Activated naive CD8-positive, alpha-beta T cell treated with anti-CD3 and anti-CD28 coated beads, Interleukin-2, amount 50 U/mL, for 16 hours (primary cell): ENCODE measurements at regions not wholly inside any gene's neighbourhood (a gene's known extent, or its start where the extent isn't known, plus 50 kb on each side); places are given as distances from the start of the nearest gene placed in this dataset.
"Not testable (repeated sequence)": the region's sequence is repeated elsewhere in the genome, so short reads cannot be mapped to it uniquely, and the experiment has no call there.

Experiments used
- DNase-seq: peaks from one replicate; pipeline ENCODE4 v3.0.0-alpha.2; 2020; ENCODE audit warnings: low read depth, low spot score

DNA sequence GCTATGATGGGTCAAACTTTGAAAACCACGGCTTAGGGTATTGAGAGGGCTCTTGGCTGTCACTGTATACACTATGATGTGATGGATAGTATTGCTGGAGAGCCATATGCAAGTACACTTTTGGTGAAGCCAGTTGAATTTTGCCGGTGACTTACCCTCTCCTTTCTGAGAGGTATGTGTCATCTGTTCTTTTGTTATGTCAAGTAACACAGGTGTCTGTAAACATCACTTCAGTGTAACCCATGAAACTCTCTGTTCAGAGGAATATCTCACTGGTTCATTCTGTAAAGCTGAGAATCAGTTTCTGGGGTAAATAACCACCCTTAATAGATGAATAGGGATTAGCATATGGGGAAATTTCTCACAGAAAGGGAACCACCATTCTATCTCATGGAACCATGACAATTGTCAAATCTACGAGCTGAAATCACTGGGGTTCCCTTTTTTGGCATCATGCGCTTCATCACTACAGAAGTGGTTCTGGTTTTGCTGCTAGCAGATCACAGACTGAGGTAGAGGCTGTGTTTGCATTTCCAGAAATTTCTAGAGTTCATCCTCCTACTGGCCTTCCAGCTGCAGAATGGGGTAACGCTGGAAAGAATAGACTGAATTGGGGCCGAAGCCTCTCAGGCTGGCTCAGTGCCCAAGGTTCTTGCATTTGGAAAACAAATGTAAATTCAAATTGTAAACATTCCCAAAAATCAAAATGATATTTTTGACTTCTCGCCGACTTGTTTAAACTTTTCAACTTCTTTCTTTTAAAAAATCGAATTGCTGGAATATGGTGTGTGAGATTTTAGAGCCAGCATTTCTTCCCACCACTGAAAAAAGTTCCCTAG, 83.3 kb upstream of the CREB5 start:
- no peak for DNase-seq

GRCh38 chr7:28329661-28330363, 82.5 kb upstream of the CREB5 start:
- DNase-seq: no peak

- no peak for DNase-seq
Measured at GRCh38 chr7:28330384-28331070, 81.8 kb upstream of the CREB5 start.

DNA sequence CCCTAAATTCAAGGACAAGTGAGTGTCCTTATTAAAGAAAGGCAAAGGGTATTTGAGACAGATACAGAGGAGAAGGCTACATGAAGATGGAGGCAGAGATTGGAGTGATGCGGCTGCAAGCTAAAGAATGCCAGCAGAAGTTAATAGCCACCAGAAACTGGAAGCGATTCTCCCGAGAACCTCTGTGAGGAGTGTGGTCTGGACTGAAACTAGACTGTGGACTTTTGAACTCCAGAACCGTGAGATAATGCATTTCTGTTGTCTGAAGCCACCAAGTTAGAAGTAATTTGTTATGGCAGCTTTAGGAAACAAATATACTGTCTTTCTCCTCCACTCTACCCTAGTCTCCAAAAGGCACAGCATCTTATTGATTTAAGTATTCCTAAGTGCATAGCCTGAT, 80.3 kb upstream of the CREB5 start:
- no peak for DNase-seq

GRCh38 chr7:28333548-28333947, 78.8 kb upstream of the CREB5 start:
- DNase-seq: not testable (repeated sequence)

- no peak for DNase-seq
Measured at GRCh38 chr7:28336806-28337205, 75.5 kb upstream of the CREB5 start.

DNA sequence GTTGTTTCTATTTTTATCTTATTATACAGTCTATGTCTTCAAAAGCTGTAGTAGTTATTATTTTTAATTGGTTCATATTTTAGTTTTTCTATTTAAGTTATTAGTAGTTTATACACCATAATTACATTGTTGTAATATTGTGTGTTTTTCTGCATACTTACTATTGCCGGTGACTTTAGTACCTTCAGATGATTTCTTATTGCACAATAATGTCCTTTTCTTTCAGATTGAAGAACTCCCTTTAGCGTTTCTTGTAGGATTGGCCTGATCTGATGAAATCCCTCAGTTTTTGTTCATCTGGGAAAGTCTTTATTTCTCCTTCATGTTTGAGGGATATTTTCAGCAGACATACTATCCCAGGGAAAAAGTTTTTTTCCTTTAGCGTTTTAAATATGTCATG, 74.3 kb upstream of the CREB5 start:
- no peak for DNase-seq

DNA sequence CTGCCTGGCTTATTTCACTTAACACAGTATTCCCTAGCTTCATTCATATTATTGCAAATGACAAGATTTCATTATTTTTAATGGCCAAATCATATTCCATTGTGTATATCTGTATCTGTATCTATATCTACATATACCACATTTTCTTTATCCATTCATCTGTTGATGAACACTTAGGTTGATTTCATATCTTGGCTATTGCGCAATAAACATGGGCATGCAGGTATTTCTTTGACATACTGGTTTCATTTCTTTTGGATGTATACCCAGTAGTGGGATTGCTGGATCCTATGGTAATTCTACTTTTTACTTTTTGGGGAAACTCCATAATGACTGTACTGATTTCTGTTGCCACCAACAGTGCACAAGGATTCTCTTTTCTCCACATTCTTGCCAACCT, 68.9 kb upstream of the CREB5 start:
- DNase-seq: no peak

GRCh38 chr7:28346256-28346655, 66.1 kb upstream of the CREB5 start:
- no peak for DNase-seq

DNA sequence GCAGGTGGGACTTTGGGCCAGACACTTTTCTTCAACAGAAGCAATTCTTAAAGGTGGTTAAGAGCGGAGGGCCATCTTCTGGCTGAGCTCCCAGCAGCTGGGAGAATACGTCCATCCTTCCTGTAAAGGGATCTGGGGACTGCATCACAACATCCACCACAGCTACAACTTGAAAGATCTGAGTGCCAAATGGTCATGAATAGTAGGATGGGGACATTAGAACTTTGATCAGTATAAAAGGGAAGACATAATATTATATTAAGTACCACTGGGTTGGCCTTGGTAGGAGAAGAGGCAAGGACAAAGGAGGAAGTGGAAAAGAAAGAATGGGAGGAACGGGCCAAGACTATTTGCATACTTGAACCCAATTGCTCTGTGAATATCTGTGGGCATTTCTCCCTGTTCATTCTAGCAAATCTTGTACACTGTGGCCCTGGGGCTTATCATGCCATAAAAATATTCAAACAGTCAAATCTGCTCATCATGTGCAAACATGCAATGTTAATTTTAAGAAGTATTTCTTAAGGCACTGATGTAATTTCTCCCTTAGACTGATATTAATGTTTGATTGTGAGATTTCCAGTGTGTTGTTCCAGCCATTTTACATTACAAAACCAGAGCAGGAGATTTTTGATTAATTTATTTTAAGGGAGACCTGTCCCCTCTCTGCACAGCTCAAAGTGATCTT, 65.5 kb upstream of the CREB5 start:
- no peak for DNase-seq

GRCh38 chr7:28347475-28348318, 64.6 kb upstream of the CREB5 start:
- DNase-seq: no peak

DNA sequence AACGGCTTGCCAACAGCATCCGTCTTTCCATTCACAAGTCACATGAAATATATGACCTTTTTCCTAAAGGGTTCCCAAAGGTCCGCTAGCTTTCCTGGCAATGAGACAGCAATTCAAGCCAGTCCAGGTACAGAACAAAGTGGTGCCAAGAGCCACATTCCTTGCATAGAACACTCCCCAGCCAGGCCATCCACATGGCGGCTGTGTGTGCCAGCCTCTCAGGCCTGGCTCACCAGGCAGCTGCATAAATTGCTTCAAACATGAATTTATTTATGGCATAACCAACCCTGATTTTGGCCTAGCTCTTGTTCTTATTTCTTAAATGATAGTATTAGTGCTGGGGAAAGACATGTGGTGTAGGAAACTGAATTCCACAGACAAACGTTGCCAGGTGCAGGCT, 63.7 kb upstream of the CREB5 start:
- DNase-seq: no peak

DNA sequence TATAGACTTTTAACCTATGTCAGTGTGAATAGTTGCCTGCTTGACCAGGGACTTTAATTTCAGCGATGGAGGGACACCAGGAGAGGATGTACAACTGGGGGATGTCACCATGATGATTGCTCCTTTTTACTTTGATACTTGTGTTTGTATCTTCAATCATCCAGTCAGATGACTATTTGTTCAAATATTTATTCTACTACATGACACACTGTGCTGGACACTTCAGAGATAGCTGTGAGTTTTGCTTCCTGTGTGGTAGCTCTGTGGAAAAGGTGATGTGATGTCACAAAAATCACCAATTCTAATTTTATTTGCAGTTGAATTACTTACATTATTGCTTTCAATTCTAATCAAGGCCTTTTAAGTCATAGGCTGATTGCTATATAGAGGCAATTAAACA, 62.7 kb upstream of the CREB5 start:
- DNase-seq: no peak

GRCh38 chr7:28350662-28351061, 61.7 kb upstream of the CREB5 start:
- DNase-seq: no peak

DNA sequence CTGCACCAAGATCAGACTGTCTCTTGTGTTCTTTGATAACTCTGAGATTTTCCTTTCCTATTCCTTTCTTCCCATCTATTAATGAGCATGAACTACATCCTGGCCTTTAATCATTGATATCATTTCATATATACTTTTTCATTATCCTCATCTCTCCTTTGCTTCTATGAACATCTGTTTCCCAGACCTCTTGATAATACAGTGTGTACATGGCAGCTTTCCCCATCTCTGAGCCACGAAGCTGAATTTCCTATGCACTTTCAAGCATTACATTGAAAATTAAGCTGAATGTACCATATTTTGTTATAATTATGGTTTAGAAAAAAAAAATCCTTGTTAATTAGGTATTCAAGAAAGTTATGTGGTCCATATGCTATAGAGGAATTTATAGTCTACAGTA, 60.9 kb upstream of the CREB5 start:
- no peak for DNase-seq

- DNase-seq: no peak
Measured at GRCh38 chr7:28354601-28355402, 57.5 kb upstream of the CREB5 start.

GRCh38 chr7:28355635-28356319, 56.5 kb upstream of the CREB5 start:
- DNase-seq: no peak

- no peak for DNase-seq
Measured at GRCh38 chr7:28356619-28357018, 55.7 kb upstream of the CREB5 start.

GRCh38 chr7:28358423-28358868, 53.9 kb upstream of the CREB5 start:
- DNase-seq: no peak

DNA sequence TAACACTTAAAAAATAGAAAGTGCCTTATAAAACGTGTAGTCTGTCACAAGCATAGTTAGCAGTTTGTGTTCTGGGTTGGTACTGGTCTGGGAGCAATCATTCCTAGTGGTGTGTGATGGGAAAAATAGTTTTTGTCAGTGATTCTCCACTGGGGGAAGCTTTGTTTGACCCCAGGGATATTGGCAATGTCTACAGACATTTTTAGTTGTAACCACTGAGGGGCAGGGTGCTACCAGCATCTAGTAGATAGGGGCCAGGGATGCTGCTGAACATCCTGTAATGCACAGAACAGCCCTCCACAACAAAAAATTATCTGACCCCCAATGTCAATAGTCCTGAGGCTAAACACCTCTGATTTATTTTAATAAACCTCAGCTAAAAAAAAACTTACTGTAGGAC, 51.6 kb upstream of the CREB5 start:
- DNase-seq: no peak
